ENCODE measurements at regions not wholly inside any gene's neighbourhood (a gene's known extent, or its start where the extent isn't known, plus 50 kb on each side); places are given as distances from the start of the nearest gene placed in this dataset.

DNA sequence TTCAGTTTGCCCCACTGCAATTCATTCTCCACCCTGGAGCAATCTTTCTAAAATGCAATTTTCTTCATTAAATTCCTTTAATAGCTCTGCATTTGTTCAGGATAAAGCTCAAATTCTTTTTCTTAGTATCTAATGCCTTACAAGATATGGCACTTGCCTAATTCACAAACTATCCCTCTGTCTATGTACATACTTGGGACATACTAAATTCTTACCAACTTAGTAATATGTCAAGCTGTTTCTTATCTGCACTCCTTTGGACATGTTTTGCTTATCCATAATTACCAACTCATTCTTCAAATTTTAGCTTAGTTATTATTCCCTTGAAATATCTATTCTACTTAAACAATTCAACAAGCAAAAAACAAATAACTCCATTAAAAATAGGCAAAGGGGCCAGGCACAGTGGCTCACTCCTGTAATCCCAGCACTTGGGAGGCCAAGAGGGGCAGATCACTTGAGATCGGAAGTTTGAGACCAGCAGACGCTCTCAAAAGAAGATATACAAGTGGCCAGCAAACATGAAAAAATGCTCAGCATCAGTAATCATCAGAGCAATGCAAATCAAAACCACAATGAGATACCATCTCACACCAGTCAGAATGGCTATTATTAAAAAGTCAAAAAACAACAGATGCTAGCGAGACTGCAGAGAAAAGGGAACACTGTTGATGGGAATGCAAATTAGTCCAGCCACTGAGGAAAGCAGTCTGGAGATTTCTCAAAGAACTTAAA lies 96.9 kb downstream of the FAM76B start:
- DNase-seq (ENCODE audit: low spot score), result no peak

DNA sequence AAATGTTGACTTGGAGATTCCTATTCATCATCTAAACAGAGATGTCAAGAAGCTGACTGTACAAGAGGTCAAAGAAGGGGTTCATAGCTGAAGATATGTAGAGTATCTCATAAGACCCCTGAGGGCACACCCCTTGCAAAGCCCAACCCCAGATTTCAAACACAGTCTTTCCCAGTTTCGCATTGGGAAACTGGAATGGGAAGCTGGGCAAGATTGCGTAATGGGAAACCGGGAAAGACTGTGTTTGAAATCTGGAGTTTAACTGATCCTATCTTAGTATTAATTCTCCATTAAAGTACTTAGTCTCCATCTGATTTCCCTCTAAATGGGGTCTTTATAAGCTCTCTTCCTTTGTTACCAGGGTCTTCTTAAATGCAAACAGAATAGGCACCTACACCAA lies 99.5 kb downstream of the FAM76B start:
- no peak for DNase-seq (ENCODE audit: low spot score)

DNA sequence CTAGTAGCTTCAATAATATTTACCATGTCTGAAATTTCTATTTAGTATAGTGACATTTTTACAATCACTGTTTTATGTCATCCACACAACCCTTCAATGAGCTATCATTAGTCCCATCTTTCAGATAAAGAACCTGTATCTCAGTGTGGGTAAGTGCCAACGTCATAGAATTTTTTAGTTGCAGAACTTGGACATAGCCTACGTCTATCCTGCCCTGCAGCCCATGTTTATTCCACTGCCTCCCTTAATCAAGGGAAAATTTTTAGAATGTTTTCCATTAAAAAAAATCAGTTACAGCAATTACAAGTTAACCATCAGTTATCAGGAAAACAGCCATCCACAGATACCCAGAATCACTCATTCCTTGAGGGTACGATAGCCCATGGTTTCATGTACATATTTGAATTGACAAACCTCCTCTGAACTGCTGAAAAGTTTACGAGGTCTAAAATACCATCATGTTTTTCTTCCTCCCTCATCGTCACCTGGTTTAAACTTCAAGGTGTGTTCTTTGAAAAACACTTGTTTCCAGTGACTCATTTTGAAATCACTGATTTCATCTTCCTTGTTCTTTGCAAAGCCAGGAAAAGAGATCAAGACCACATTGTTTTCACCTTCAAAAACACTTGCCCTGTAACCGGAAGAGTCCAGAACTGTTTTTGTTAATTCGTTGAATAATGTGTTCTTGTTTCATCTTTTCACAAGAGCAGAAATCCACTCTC lies 100.9 kb downstream of the FAM76B start:
- no peak for DNase-seq (ENCODE audit: low spot score)

DNA sequence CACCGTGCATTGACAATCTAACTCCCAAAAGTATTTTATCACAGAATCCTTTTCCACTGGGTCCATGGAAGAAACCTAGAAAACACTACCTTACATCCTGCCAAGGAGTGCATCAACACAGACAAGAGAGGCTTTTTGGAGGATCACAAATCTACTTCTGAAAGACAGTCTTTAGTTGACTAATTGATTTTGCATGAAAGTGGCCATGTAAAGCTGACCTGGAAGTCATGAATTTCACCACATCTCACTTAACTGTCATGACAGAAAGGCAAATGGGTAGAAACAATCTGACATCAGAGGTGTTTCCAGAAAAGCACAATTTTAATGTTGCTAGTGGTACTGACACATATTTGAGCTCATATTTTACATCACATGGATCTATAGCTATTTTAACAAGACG lies 101.6 kb downstream of the FAM76B start:
- DNase-seq (ENCODE audit: low spot score), result no peak

DNA sequence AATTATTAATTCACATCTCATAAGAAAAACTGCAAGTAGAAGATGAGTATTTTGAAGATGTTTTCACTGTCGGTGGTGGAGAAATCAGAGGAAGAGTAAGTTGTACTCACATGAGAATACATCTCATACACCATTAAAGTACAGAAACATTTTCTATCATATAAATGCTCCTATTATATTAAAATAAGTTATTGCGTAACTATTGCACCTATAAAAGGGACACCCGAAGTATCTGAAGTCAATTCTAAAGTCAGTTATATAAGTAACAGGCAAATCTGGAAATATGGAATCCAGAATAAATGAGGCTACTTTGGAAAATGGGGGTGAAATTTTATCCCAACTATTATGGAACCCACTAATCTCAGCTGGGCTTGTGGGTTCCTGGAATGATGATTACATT lies 103.3 kb downstream of the FAM76B start:
- no peak for DNase-seq (ENCODE audit: low spot score)

DNA sequence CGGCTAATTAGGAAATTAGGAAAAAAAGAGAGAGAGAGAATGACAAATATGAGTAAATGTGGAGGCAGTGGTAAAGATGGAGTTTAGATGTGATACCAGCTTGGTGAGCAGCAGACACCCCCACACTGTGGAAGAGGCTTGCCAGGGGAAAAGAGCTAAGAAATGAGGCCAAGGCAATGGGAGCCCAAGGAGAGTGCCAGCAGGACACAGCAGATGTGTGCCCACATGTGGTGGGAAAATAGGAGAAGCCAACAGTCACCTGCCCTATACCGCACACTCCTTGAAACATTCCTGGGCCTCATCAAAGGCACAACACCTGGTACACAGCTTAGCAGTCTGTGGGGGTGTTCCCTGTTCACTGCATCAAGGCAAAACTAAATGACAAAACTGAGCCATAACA lies 104.9 kb downstream of the FAM76B start:
- no peak for DNase-seq (ENCODE audit: low spot score)

DNA sequence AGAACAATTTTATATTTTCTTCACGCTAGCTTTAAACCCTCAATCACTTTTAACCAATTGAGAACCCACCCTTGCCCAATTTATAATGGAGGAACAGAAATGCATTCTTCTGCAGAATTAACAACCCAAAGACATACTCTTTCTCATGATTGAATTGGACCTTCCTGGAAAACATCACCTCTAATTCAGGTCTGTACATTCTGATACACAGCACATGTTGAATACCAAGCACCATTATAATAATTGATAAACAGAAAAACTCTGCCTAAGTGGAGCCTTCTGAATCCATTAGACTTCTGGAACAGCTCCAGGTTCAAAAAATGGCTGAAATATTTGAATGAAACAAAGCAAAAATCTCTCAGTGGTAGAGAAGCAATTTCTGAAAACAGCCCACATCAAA lies 105.4 kb downstream of the FAM76B start:
- no peak for DNase-seq (ENCODE audit: low spot score)

DNA sequence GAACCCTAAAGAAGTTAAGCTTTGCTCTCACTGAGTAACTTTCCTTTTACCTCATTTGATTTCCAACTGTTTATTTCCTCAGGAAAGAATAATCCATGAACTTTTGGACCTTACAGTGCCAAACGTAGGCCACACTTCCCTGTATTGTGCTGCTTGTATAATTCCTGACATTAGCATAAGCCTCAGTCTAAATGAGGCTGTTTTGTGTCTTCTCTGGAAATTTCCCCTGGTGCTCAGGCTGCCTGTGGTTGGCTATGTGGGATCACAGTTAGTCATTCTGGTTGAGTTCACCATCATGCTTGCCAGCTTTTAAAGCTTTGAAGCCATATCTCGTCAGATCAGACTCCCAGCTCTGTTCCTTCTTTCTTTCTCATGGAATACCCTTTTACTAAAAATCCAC lies 107.0 kb downstream of the FAM76B start:
- DNase-seq (ENCODE audit: low spot score), result no peak

DNA sequence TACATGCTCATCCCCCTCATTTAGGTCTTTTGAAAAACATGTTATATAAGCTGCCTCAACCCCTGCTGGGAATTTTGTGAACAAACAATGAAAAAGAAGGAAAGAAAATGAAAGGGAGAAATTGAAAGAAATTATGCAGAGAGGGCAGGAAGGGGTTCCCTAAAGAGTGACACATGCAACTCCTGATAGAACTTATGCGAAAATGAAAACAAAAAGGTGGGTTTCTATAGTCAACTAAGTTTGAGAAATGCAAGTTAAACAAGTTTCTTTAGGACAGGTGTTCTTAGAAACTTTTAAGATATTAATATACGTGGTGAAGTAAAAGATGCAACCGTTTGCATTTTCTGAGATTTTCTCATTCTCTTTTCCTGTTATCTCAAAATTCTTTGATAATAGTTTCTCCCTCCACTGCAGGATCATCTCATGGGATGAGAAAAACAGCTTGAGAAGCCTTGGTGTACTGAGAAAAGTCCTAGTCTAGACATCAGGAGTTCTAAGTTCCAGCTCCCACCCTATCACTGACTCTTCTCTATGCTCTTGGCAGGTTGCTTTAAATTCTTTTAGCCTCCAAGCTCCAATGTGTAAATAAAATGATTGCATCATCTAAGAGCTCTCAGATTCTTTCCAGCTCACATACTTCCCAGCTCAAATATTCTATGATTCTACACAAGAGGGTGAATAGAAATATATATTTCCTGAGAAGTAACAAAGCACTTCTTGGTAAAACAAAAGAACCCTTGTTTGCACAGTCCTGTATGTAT lies 109.2 kb downstream of the FAM76B start:
- no peak for DNase-seq (ENCODE audit: low spot score)

DNA sequence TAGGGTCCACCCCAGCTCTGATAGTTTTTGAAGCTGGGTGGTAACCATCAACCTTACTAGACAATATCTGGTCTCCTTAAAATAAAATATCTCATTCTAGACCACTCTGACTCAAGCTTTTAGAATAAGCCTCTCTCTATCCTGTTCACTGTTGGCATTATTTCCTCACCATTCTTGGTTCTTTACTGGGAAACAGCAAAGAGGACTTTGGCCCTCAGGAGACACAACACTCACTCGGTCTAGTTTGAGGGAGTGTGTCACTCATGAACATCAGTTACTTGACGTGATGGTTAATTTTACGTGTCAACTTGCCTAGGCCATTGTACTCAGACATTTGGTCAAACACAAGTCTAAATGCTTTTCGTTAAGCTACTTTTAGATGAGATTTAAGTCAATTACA lies 110.6 kb downstream of the FAM76B start:
- DNase-seq (ENCODE audit: low spot score), result no peak

DNA sequence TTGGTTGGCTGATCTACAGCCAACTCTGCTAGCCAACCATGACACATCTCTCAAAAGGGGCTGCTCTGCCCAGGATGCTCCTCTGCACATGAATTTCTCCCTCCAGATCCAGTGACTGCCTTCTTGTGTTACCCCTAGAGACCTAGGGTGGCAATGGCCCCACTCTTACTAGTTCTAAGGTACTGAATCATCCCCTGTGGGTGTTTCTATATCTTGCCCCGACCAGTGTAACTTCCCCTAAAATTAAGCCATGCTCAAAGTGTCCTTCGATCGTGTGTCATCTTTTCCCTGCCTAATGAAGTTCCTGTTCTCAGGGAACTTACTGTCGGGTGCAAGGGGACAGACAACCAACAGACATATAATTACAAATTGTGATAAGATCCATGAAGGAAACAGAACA lies 113.3 kb downstream of the FAM76B start:
- no peak for DNase-seq (ENCODE audit: low spot score)

DNA sequence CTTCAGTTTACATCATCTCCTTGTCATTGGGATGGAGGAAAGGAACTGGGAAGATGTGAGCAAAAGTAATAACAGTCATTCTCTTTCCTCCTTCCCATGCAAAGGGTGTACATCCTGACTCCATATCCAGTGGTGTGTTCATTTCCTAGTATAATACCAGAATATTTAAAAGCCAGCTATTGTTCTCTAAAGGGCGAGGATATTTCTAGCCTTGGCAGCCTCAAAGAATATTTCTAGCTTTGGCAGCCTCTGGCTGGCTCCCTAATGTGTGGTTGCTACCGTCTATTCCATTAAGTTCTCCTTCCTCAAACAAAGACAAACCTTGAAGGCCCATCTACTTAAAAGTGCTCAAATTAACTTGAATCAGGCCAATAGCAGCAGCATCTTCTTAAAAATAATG lies 114.0 kb downstream of the FAM76B start:
- no peak for DNase-seq (ENCODE audit: low spot score)

DNA sequence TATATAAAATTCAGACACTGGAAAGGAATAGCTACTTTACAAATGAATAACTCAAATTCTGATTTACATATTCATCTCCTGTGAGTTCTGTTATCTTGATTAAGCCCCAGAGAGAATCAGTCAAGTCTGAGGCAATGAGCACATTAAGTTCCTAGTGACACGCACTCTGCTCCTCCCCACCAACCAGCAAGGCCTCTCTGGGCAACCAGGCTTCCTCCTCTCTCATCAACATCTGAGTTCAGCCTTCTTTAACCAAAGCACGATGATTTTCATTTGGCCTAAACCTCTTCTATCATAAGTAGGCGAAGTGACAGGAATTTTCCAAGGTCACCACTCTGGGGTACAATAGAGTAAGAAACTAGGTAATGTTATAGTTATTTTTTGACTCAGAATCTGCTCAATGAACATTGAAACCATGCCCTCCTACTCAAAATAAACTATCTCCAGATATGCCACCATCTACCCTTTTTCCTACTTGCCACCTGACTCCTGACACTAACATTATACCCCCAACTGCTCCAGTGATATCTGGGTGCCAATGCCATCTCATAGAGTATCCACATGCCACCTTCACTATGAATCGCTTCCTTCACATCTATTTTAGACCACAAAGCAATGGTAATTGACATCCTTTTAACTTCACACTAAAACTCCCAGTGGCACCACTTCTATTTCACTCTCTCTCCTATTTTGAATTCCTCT lies 114.8 kb downstream of the FAM76B start:
- DNase-seq (ENCODE audit: low spot score), result no peak

DNA sequence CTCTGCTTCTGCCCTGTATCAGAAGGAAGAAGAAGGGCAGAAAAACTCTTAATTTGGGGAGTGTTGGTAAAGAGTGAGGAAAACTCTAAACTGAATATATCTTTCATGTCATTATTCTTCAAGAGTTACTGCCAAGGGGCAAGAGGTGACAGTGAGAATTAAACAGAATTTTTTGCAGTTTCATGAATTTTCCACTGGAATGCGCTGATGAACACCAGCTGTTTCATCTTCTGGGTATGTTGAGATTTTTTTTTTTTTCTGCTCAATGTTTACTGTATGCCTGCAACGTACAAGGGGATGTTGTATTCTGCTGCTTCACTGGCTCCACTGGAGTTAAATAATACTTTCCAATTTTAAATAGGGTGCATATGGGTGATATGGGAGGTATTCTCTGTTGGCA lies 117.8 kb downstream of the FAM76B start:
- no peak for DNase-seq (ENCODE audit: low spot score)

DNA sequence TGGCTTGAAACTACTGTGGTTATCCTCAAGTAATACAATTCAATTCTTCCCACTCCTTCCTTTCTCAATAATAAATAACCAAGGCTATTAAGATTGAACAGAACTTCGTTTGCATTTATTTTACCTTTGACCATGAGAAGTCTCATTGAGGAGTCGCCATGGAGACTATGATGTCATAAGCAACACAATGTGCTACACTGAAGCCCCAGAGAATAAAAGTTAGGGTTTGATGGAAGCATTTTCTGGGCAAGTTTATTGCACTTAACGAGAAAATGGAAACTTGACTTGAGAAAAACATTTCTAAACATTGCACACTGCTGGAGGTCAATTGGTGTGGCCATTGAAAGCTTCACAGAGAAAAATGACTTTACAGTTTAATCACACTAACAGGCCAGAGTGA lies 121.5 kb downstream of the FAM76B start:
- DNase-seq (ENCODE audit: low spot score), result no peak

DNA sequence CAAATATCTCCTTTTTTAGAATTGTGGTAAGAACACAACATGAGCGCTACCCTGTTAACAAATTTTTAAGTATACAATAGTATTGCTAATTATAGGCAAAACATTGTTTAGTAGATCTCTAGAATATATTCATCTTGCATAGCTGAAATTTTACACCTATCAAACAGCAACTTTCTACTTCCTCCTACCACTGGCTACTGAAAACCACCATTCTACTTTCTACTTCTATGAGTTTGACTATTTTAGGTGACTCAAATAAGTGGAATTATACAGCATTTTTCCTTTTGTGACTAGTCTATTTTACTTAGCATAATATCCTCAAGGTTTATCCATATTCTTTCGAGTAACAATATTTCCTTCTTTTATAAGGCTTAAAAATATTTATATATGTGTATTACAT lies 128.4 kb downstream of the FAM76B start:
- DNase-seq (ENCODE audit: low spot score), result no peak

DNA sequence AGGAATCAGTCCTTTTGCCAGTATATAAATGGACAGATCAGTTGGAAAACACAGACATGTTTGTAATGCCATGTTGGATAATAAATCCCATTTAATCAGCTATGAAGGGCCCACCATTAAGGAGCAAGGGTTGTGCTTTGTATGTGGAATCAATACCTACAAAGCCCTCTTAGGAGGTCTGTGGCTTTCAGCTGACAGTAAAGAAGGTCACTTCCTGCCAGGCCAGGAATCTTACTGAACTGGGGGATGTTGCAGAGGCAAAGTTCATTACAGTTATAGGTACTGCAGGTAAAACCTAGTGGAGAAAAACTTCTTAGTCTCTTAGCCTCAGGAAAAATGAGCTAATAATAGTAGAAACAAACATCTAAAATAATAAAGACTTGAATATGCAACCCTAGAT lies 129.5 kb downstream of the FAM76B start:
- no peak for DNase-seq (ENCODE audit: low spot score)

DNA sequence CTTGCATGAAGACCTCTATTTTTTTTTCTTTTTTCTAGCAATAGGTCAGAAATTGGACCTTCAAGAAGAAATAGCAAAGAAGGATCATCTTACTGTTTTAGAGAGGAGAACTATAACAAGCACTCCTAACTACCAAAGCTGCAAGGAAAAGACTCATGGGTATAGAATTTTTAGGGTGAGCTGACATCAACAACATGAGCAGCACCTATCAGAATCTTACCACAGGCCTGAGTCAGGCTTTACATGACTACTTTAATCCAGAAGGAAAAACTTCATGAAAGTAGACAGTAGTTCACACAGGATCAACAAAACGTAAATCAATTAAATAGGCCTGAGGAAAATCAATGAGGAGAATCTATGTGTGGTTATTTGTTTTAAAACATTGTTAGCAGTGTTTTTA lies 130.5 kb downstream of the FAM76B start:
- DNase-seq (ENCODE audit: low spot score), result no peak

DNA sequence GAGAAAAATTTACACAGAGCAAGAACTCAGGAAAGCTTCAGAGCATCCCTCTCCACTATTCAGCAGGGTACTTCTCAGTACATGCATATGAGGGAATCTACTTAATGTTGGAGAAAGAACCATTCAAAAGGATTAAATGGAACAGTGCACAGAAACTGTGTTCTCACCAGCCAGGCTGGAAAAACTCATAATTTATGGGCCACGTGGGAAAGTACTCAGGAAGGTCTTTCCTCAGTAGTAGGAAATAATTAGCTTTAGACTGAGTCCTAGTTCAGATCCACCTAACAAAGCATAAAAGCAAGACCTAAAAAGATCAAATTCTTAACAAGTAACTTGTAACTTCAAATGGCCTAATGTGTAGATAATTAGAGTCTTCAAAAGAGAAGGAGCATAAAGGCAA lies 134.0 kb downstream of the FAM76B start:
- DNase-seq (ENCODE audit: low spot score), result no peak

DNA sequence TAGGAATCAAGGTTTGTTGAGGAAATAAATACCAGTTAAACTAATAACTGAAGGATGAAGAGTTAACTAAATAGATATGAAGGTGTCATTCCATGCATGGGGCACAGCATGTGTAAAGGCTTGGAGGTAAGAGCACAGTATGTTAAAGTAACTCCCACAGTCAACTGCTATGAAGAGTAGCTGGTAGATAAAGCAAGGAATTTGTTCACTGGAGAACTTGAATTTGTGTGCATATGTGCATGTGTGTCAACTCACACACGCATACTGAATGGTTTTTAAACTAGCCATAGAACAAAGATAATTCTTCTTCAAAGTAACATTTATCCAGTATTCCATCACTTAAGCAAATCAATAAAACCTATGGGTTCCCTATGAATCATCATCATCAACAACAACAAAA lies 135.9 kb downstream of the FAM76B start:
- DNase-seq (ENCODE audit: low spot score), result no peak

DNA sequence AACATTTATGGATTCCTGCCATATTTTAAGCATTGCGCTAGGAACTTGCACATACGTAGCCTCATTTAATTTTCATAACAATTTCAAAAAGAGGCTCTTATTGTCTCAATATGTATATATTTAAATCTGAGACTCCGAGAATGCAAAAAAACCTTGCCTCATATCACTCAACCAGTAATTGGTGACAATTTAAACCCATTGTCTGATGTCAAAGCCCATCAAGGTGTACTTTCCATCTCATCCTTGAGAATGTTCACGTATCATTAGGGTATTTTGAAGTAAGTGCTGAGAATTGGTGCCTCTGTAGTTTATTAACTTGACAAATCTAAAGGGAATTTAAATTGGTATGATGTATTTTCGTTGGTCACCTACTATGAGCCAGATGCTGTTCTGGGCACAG lies 136.5 kb downstream of the FAM76B start:
- DNase-seq (ENCODE audit: low spot score), result no peak

DNA sequence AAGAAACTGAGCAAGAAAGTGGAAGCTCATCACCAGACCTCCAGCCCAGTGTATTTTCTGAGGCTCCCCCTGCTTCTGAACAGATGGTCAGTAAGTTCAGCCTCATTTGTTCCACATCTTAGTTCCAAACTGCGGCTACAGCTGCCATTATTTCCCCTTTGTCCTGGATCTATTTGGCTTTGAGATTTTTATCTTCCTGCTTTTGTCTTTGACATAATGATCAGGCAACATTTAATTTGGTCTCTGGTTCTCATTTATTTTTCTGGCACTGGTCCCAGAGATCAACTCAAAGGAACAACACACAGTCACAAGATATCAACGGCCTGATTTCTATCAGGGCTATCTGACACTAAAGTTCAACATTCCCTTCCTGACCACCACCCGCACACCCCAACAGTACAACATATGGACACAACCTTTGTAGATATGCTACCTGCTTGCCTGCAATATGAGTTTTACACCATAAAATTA lies 137.5 kb downstream of the FAM76B start:
- DNase-seq (ENCODE audit: low spot score), result no peak

DNA sequence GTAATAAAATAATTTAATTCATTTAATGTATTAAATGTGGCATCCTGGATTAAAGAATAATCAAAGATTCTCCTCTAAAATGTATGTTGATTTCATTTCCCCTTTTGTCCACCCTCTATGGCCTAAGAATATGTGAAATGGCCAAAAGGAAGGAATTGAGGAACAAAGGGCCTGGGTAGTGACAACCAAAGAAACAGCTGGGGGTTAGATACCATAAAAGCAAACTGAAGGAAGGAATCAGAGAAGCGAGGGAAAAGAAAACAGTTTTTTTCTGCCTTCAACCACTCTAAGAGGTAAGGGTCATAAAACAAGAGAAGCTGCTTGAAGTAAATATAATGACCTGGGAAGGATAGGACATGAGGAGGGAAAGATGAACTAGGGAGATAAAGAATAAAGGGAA lies 139.3 kb downstream of the FAM76B start:
- no peak for DNase-seq (ENCODE audit: low spot score)

Measured in HuH-7.5 (cell line).